ENCODE measurements at regions not wholly inside any gene's neighbourhood (a gene's known extent, or its start where the extent isn't known, plus 50 kb on each side); places are given as distances from the start of the nearest gene placed in this dataset.

- peak; percentile 71 for DNase-seq (ENCODE audit: low read depth)
Measured at GRCh38 chr2:43171789-43172188, 54.6 kb downstream of the ZFP36L2 start.

GRCh38 chr2:43170405-43171105, 55.9 kb downstream of the ZFP36L2 start:
- no peak for DNase-seq (ENCODE audit: low read depth)

GRCh38 chr2:43169987-43170386, 56.4 kb downstream of the ZFP36L2 start:
- no peak for DNase-seq (ENCODE audit: low read depth)

GRCh38 chr2:43169099-43169945, 57.1 kb downstream of the ZFP36L2 start:
- no peak for DNase-seq (ENCODE audit: low read depth)

GRCh38 chr2:43168016-43168369, 58.4 kb downstream of the ZFP36L2 start:
- no peak for DNase-seq (ENCODE audit: low read depth)

- DNase-seq (ENCODE audit: low read depth): no peak
Measured at GRCh38 chr2:43165378-43166069, 60.9 kb downstream of the ZFP36L2 start.

- DNase-seq (ENCODE audit: low read depth): no peak
Measured at GRCh38 chr2:43164686-43165085, 61.7 kb downstream of the ZFP36L2 start.

- DNase-seq (ENCODE audit: low read depth): no peak
Measured at GRCh38 chr2:43163584-43164270, 62.7 kb downstream of the ZFP36L2 start.

GRCh38 chr2:43162511-43162776, 64.0 kb downstream of the ZFP36L2 start:
- DNase-seq (ENCODE audit: low read depth): no peak

- DNase-seq (ENCODE audit: low read depth): no peak
Measured at GRCh38 chr2:43161650-43162510, 64.5 kb downstream of the ZFP36L2 start.

- no peak for DNase-seq (ENCODE audit: low read depth)
Measured at GRCh38 chr2:43160778-43161177, 65.6 kb downstream of the ZFP36L2 start.

- DNase-seq (ENCODE audit: low read depth): peak; percentile 29
Measured at GRCh38 chr2:43159797-43160196, 66.6 kb downstream of the ZFP36L2 start.

- DNase-seq (ENCODE audit: low read depth): peak; percentile 88
Measured at GRCh38 chr2:43158259-43158880, 68.0 kb downstream of the ZFP36L2 start.

GRCh38 chr2:43157506-43158246, 68.7 kb downstream of the ZFP36L2 start:
- DNase-seq (ENCODE audit: low read depth): no peak

GRCh38 chr2:43155851-43156411, 70.5 kb downstream of the ZFP36L2 start:
- no peak for DNase-seq (ENCODE audit: low read depth)

GRCh38 chr2:43154685-43155084, 71.7 kb downstream of the ZFP36L2 start:
- DNase-seq (ENCODE audit: low read depth): no peak

- DNase-seq (ENCODE audit: low read depth): no peak
Measured at GRCh38 chr2:43152741-43153647, 73.4 kb downstream of the ZFP36L2 start.

- DNase-seq (ENCODE audit: low read depth): no peak
Measured at GRCh38 chr2:43152186-43152585, 74.2 kb downstream of the ZFP36L2 start.

All from M059J (cell line).